ENCODE measurements at regions not wholly inside any gene's neighbourhood (a gene's known extent, or its start where the extent isn't known, plus 50 kb on each side); places are given as distances from the start of the nearest gene placed in this dataset.

DNA sequence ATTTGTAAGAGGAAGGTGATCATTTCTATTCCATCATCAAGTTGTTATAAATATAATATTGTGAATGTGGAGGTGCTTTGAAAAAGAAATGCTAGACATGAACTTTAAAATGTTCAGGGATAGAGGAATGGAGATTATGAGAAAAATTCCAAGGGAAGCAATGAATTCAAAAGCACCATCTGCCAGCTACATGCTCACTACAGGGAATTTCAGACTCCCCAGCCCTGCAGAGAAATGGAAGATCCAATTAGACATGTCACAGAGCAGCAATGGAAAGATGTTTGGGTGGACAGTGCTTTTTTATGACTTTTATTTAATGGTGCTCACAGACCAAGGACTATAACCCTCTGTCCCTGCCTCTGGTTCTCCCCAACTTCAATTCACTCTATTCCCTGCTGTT lies 209.7 kb downstream of the ESM1 start:
- TF ChIP-seq, protein P1, sequence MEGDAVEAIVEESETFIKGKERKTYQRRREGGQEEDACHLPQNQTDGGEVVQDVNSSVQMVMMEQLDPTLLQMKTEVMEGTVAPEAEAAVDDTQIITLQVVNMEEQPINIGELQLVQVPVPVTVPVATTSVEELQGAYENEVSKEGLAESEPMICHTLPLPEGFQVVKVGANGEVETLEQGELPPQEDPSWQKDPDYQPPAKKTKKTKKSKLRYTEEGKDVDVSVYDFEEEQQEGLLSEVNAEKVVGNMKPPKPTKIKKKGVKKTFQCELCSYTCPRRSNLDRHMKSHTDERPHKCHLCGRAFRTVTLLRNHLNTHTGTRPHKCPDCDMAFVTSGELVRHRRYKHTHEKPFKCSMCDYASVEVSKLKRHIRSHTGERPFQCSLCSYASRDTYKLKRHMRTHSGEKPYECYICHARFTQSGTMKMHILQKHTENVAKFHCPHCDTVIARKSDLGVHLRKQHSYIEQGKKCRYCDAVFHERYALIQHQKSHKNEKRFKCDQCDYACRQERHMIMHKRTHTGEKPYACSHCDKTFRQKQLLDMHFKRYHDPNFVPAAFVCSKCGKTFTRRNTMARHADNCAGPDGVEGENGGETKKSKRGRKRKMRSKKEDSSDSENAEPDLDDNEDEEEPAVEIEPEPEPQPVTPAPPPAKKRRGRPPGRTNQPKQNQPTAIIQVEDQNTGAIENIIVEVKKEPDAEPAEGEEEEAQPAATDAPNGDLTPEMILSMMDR (conservative IDR thresholded peaks at IDR 0.05; ENCODE audit: low read depth in 2 of 2), result no peak
- TF ChIP-seq EZH2 (IDR thresholded peaks at IDR 0.05; ENCODE audit: low read depth, unreplicated experiment) (no peak), POLR2AphosphoS5 (IDR thresholded peaks at IDR 0.05; ENCODE audit: low read depth) (no peak), EZH2phosphoT487 (IDR thresholded peaks at IDR 0.05; ENCODE audit: unreplicated experiment) (no peak), JUNB (IDR thresholded peaks at IDR 0.05; ENCODE audit: unreplicated experiment) (no peak), ZNF114 (CRISPR knock-in tag; IDR thresholded peaks at IDR 0.05) (no peak), NANOG (IDR thresholded peaks at IDR 0.05; ENCODE audit: borderline replicate concordance) (no peak), STAT1 (IDR thresholded peaks at IDR 0.05; ENCODE audit: unreplicated experiment) (no peak)
- TF ChIP-seq, protein P2, sequence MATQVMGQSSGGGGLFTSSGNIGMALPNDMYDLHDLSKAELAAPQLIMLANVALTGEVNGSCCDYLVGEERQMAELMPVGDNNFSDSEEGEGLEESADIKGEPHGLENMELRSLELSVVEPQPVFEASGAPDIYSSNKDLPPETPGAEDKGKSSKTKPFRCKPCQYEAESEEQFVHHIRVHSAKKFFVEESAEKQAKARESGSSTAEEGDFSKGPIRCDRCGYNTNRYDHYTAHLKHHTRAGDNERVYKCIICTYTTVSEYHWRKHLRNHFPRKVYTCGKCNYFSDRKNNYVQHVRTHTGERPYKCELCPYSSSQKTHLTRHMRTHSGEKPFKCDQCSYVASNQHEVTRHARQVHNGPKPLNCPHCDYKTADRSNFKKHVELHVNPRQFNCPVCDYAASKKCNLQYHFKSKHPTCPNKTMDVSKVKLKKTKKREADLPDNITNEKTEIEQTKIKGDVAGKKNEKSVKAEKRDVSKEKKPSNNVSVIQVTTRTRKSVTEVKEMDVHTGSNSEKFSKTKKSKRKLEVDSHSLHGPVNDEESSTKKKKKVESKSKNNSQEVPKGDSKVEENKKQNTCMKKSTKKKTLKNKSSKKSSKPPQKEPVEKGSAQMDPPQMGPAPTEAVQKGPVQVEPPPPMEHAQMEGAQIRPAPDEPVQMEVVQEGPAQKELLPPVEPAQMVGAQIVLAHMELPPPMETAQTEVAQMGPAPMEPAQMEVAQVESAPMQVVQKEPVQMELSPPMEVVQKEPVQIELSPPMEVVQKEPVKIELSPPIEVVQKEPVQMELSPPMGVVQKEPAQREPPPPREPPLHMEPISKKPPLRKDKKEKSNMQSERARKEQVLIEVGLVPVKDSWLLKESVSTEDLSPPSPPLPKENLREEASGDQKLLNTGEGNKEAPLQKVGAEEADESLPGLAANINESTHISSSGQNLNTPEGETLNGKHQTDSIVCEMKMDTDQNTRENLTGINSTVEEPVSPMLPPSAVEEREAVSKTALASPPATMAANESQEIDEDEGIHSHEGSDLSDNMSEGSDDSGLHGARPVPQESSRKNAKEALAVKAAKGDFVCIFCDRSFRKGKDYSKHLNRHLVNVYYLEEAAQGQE (IDR thresholded peaks at IDR 0.05; ENCODE audit: unreplicated experiment), result no peak

All from GM23338 (cell line).